DMS53 treated with DMSO at 0.1 percent for 48 hours (cell line): ENCODE measurements at regions not wholly inside any gene's neighbourhood (a gene's known extent, or its start where the extent isn't known, plus 50 kb on each side); places are given as distances from the start of the nearest gene placed in this dataset.

Experiments used
- DNase-seq: peaks from one replicate; lab custom pipeline; 2025; ENCODE audit not compliant: unreplicated experiment; lab: John Stamatoyannopoulos, UW

DNA sequence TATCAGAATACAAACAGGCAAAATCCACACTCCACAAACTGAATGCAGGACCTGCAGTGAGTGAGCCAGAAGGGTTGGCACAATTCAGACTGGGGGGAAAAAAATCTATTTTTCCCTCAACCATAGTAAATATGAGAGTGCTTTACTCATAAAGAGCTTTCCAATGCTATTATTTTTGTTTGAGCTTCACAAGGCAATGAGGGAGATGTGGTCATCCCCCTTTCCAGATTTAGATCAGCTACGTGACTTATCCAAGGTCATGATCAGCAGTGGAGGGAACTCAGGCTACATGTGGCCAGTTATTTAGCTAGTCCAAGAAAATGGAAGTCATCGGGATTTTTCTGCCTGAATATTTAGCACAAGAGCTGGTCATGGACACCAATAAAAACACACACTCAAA, 120.4 kb upstream of the KLF7 start:
- DNase-seq = no peak

DNA sequence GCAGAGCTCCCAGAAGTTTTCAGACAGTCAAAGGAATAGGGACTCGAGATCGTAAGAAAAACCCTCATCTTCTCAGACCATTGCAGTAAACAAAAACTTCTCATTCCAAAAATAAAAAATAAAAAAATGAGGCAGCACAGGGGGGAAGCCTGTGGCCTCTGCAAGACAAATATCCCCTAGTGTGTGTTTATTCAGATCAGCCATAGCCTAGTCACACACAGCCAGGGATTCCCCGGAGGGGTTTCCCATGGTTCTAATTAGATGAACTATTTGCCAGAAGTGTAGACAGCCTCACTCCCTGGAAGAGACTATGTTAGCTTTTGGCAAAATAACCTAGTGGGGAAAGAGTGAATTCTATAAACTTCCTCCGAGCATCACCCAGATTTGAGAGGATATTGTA, 122.9 kb upstream of the KLF7 start:
- no peak for DNase-seq

DNA sequence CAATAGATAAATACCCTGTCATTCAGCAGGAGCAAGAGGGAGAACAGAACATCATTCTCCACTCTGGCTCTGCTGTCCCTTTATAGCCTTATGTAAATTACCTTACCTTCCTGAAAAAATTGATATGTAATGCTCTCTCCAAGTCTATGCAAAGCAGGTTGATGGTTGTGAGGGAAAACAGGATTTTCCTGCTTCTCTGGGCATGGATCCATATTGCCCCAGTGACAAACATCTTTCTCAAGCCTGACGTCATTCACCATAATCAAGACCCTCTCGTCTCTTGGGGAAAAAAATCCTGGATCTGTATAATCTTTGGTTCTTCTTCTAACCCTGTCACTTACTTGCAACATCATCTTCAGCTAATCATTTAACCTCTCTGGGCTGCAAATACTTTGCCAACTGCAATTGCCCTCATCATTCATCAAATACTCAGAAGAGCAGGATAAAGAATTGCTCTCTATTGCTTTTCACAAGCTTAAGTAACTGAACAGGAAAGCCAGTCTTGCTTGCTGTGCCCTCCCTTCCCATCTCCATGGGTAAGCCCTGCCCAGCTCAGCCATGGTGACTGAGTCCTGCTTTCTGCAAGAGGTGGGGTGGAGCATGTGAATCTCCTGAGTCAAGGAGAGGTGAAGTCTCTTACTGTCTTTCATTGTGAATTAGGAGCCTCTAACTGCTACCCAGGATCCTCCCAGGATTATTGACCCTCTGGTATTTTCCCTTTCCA, 123.7 kb upstream of the KLF7 start:
- peak; percentile 44 for DNase-seq

DNA sequence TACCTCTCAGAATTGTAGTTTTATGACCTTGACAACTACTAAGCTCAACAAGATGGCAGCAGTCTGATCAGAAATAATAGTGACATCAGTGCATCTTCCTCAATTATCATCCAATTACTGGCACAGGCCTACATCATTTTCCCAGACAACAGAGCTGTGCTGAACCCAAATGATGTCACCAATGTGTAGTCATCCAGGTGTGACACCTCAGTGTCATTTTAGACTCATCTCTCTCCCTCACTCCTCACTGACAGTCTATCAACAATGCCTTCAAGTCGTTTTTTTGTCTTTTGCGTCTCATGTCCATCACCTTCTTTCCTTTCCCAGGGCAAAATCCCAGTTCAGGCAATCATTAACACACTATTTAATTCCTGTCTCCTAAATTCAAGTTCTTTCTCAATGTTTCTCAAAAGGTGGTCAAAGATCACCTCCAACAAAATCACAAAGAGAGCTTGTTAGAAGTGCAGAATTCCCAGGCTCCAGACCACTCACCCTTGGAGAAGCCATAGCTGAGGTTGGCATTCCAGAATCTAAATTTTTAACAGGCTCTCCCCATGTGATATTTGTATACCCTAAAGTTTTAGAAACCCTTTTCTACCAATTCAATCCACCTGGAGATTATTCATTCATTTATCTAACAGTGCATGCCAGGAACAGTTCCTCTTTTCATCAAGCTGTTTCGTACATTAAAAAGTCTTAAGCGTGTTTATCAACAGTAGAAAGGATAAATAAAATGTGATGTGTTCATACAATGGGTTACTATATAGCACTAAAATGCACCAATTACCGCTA, 125.3 kb upstream of the KLF7 start:
- DNase-seq = no peak

DNA sequence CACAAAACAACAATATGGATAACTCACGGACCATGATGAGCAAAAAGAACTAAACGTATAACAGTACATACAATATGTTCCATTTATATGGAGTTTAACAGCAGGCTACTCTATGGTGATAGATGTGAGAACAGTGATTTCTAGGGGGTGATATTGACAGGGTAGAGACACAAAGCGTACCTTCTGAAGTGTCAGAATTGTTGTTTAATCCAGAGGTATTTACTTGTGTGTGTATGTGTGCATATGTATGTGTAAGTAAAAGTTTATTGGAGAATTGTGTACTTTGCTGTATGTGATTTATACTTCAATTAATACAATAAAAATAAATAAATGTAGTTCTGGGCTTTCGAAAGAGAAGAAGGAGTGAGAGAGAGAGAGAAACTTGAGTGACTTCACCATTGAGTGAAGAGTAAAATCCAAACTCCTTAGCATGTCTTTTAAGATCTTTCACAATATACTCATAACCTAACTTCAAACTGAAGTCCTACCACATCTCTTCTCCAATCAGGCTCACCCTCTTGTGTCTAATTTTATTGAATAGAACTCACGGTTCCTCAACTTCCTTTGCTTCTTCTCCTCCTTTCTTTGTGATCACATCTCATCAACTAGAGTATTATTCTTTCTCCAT, 126.0 kb upstream of the KLF7 start:
- no peak for DNase-seq

DNA sequence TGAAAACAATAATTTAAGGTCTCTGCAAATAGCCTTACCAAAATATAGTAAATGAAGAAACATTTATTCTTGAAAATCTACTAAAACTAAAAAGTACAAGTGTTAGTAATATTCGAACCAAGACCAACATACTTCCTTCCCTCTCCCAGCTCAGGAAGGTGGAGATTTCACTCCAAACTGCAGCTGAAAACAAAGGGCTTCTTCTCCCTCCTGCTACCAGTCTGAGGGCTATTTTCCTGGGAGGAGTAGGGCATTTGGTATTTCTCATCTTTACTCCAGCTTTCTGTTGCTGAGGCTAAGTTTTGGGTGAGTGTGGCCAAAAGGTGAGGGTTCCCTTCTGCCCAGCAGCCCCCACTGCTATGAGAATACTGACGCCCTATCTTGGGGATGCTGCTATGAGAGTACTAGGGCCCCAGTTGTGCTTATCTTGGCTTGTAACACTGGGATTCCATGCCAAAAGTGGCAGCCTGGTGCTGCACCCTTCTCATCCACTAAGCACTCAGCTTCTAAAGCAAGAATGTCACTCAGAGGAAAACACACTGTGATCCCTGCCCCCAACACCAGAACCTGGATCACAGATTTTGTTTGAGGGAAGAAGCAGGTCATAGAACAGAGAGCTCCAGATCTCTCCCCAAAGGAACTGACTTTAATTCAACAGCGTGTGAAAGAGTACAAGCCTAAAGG, 130.7 kb upstream of the KLF7 start:
- no peak for DNase-seq

DNA sequence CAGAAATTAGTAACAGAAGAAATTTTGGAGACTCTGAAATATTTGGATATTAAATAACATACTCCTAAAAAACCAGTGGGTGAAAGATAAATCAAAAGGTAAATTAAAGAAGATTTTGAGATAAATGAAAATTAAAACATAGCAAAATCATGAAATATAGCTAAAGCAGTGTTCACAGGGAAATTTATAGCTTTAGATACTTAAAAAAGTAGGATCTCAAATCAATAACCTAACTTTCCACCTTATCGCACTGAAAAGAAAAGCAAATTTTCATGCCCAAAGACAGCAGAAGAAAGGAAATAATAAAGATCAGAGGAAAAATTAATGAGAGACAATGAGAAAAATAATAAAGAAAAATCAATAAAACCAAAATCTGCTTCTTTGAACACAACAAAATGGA, 135.1 kb upstream of the KLF7 start:
- no peak for DNase-seq

DNA sequence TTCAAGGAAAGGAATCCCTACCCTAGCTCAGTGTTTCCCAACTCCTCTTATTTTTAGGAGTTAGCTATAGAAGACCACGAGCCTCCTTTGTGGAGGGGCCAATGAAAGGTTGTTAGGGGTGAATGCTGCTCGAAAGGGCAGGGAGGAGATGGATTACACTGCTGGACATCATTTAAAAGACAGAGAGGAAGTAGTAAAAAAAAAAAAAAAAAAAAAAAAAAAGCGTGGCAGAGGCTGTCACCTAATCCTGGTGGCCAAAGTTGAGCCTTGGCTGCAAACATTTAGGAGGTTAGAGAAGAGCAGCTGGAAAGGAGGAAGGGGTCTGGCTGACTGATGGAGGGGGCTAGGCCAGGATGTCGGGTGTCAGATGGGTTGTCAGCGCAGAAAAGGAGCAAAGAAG, 139.0 kb upstream of the KLF7 start:
- no peak for DNase-seq

DNA sequence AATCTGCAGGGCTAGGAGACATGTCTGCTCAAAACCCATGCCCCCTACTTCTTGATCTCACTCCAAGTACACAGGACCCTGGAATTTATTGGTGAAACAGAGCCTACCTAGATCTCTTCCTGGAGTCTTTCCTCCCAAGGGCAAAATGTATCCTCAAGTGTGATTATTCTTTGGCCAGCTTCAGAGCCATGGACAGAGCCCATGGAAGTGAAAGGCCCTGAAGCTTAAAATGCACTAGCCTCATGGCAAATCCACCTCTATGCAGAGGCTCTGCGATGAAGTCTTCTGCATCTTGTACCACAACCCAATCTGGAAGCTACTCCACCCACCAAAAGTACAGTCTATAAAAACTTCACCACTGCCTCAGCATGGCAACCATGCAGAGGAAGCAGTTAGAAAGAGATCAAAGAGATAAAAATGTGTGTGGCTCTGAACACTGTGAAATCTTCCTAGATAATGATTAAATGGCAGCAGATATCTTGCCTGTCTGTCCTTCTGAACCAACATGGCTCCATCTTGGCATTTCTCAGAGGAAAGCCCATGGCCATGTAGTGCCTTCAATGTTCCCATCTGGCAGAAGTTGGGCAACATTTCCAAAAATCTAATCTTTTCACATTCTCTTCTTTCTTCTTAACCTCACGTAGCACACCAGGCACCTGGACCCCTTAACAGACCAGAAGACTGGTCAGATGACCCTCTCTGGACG, 142.9 kb upstream of the KLF7 start:
- no peak for DNase-seq

DNA sequence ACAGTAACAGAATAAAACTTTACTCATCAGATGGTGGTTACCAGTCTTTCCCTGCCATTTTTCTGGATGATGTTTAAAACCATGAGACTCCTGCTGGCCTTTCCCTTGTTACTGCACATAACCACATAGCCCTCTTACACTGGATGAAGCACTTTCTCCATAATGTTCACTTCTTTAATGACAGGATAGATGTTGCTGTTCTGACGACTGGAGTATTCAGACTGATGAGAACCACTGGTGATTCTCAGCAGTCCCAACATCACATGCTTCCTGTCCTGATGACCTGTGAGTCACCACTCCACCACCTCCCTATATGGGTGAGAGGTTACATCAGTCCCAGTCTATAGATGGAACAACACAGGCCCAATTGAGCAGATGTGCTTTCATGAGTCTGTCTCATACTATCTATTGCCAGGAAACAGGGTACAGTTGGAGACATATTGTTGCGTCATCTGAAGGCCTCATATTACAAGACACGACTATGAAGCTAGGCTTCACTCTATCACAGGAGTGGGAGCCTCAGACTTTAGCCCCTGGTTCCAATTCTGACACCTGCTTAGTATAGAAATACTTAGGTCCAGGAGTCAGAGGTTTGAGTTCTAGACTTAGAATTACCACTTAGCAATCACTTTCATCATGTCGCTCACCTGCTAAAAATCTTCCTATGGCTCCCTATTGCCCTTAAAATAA, 145.7 kb upstream of the KLF7 start:
- peak; percentile 97 for DNase-seq

DNA sequence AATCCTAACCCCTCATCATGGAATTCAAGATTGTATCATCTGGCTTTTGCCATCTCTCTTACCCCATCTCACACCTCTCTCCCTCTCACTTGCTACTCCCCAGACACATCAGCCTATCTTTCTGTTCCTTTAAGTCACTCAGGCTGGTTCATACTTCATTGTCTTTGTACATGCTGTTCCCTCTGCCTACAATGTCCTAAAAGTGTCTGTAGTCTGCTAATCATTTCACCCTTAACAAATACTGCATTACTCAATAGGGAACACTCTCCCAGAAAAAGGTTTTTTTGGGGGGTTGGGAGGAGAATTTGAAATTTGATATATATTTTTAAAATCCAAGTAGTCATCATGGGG, 146.2 kb upstream of the KLF7 start:
- DNase-seq = no peak

DNA sequence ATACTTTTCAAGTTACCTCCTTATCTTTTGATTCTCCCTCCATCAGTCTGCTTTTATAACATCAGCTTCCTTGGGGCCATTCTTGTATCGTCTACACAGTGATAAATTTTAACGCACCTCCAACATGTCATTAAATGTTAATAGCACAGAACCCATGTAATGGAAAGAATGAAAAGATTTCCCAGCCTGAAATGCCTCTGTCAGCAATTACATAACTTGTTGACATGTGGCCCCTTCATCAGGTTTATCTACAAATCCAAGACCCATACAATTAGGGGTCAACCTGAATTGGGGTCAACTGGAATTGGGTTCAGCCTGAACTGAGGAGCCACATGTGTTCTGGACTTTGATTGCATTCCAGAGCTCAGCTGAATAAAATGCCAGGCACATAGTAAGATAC, 148.2 kb upstream of the KLF7 start:
- DNase-seq = no peak

DNA sequence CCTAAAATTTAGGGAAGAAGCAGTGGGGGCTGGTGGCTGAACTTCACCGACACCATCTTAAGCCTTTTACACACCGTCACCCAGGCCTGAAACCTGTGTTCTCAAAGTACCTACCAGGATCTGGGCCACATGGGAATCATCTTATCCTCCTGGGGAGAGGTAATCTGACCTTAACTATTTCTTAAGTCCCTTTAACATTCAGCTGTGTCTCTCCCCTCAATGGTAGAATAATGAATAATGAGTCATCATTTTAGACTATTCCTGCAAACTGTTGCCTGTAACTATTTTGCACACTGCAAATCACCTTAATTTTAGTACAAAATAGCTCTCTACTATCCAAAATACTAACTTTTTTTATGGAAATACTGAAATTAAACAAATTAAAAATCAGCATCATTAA, 149.4 kb upstream of the KLF7 start:
- no peak for DNase-seq

DNA sequence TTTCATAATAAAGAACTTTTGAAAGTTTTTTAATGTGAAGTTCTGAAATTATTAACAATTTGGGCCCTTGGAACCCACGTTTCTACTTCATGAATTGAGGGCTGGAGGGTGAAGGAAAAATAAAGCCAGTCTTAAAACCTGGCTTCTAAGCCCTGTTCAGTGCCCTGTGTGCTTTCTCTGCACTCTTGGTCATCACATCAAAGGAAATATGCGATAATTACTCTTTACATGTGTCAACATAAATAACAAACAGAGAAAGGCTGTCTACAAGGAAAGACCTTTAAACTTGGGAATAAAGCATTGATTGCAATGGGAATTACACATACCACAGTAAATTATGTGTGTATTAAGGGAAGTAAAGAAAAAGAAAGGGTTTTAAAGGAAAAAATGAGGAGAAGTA, 150.7 kb upstream of the KLF7 start:
- DNase-seq = peak; percentile 14

DNA sequence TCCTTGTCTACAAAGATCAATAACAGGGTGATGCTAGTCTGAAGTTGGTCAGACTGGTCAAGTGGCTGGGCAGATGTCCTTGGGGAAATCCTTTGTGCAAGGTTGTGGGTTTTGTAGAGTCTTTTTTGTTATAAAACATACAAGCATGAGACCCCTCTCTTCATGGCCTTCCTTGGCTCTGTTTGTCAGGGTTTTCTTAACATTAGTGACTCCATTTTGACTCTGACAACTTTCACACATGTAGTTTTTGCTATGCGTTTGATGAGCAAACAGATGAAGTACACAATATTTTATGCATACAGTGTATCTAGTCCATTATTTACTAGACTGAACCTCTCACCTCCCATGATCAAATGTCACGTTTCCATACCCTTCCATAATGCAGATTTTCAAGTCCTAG, 151.2 kb upstream of the KLF7 start:
- DNase-seq = no peak

DNA sequence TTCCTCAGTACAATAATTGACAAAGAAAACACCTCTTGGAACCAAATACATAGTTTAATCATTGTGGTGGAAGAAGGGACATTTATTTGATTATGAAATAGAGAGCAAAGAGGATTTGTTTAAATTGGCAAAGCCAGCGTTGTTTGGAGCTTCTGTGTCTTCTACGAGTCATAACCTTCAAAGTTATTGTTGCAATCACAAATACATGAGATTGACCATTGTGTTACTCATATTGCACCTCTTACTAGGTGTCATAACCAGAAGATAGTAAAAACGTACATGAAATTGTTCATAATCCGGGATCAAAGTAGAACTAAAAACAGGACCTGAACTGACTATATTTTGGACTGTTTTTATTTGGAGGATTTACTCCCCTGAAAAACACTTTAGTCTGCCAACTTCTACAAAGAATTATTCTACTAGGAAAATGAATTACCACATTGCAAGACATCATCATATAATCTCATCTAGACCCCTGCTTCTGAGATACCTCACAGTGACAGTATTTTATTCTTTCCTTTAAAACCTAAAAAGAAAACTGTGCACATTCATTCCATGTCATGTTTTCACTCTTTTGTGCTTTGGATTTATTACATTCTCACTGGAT, 151.7 kb upstream of the KLF7 start:
- no peak for DNase-seq

DNA sequence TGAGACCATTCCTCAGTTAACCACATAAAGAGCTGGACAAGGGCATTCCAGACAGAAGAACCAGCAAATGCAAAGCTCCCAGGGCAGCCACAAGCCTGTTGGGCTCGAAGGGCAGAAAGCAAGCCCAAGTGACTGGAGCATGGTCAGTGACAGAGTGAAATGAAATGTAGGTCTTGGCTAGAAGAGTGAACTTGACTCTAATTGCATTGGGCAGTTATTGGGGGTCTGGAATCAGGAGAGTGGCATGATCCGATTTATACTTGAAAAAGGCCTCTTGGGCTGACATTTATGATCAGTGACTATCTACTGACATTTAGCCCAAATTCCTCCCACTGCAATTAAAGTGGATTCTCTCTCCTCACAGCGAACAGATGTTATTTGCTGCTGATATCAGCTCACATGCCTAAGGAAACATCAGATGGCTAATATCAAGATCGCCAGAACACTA, 152.5 kb upstream of the KLF7 start:
- DNase-seq = no peak

DNA sequence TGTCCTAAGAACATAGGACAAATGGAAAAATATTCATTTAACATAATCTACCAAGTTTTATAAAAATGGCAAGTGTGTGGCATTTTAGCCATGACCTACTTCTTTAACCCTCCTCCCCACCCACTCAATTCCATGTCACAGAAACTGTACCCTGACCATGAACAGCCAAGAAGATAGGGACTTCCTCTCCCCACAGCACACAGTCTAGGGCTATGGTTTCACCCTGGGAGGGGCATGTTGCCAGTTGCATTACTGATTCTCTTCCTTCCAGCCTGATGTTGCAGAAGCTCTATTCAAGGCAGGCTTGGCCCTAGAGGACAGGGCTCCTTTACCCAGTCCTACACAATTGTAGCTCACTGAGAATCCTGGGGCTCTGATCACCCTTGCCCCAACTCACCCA, 153.6 kb upstream of the KLF7 start:
- DNase-seq = no peak

DNA sequence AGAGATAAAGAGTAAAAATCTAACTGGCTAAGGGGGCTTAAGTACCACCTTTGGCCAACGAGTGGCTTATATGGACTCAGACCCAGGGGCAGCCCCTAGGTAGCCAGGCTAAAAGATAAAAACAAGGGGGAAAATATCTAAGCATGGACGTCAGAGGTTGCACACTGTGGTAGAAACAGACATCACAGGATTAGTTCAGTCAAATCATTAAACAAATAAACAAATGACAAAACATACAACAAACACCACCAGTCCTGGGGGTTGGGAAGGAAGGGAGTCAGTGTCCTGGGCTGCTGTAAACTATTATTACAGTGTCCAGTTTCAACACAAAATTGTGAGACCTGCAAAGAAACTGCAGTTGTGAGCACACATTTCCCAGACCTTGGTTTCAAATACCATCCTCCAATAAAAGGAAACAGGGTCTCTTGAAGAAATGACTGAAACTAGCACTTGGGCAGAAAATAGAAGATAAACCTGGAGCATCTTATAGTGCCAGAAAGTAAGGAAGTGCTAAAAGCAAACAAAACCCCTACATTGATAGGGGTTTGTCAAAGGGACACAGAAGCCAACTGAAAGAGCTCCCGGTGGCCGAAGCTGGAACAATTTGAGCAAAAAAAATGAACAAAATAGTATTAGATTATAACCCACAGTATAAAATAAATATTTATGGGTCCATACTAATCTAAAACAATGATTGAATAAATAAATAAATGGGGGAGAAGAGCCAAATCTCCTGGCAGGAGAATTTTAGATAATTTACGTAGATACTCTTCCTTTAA, 154.8 kb upstream of the KLF7 start:
- DNase-seq = no peak
